Esophagus muscularis mucosa (tissue), 4 donors: ENCODE measurements at regions not wholly inside any gene's neighbourhood (a gene's known extent, or its start where the extent isn't known, plus 50 kb on each side); places are given as distances from the start of the nearest gene placed in this dataset.

ENCODE experiments used
- EP300 ChIP-seq: sonication (generic); formaldehyde crosslinking; IDR thresholded peaks from one replicate; pipeline ENCODE4 v1.6.1; 2017; ENCODE audit warnings: antibody characterized with exemption
- POLR2A ChIP-seq: fragments of 450-650 bp; IDR thresholded peaks from one replicate; pipeline ENCODE4 v1.6.1; 2017; ENCODE audit warnings: antibody characterized with exemption, moderate library complexity, mild to moderate bottlenecking, low read depth
- POLR2AphosphoS5 ChIP-seq, 2 donors: sonication (generic); formaldehyde crosslinking; IDR thresholded peaks; one replicate each; pipeline ENCODE4 v1.6.1; 2017; ENCODE audit warnings: antibody characterized with exemption in 2 of 2
- TF ChIP-seq, protein P1 (sequence below), 3 experiments: fragments of 200-600 bp in 2 of 3; fragments of 450-650 bp in 1 of 3; sonication (generic) in 2 of 3; IDR thresholded peaks; one replicate each; pipeline ENCODE4 v1.5.1; 2017 to 2019; ENCODE audit warnings: antibody characterized with exemption in 3 of 3, mild to moderate bottlenecking in 2 of 3, moderate library complexity in 1 of 3

DNA sequence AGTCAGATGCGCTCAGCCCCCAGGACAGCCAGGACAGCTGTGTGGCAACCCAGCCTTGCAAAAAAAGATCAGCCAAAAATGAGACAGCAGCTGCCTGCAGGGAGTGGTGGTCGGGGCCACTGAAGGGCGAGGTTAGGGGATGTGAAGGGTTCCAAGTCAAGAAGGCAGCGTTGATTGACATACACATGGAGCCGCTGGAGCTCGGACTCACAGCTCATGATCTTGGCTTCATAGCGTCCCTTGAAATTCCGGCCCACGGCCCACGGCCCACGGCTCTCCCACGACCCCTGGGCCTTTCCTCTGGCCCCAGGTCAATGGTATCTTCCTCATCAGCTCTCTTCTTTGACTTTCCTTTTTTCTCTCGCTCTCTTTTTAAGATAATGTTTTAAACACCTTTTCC lies 390.0 kb upstream of the IRX4 start:
- TF ChIP-seq, protein P1, sequence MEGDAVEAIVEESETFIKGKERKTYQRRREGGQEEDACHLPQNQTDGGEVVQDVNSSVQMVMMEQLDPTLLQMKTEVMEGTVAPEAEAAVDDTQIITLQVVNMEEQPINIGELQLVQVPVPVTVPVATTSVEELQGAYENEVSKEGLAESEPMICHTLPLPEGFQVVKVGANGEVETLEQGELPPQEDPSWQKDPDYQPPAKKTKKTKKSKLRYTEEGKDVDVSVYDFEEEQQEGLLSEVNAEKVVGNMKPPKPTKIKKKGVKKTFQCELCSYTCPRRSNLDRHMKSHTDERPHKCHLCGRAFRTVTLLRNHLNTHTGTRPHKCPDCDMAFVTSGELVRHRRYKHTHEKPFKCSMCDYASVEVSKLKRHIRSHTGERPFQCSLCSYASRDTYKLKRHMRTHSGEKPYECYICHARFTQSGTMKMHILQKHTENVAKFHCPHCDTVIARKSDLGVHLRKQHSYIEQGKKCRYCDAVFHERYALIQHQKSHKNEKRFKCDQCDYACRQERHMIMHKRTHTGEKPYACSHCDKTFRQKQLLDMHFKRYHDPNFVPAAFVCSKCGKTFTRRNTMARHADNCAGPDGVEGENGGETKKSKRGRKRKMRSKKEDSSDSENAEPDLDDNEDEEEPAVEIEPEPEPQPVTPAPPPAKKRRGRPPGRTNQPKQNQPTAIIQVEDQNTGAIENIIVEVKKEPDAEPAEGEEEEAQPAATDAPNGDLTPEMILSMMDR (IDR thresholded peaks at IDR 0.05): no peak
- TF ChIP-seq POLR2A (no peak), POLR2AphosphoS5 (IDR thresholded peaks at IDR 0.05) (no peak), EP300 (no peak)
